Common myeloid progenitor, CD34-positive (primary cell): ENCODE measurements at regions not wholly inside any gene's neighbourhood (a gene's known extent, or its start where the extent isn't known, plus 50 kb on each side); places are given as distances from the start of the nearest gene placed in this dataset.
"Not testable (repeated sequence)": the region's sequence is repeated elsewhere in the genome, so short reads cannot be mapped to it uniquely, and the experiment has no call there.

Experiments used
- CTCF ChIA-PET: fragments of 350-600 bp; sonication (Branson Sonifier 250); formaldehyde crosslinking; loops from one replicate; lab custom pipeline; 2021; ENCODE audit warnings: antibody characterized with exemption; lab: Charles Lee
- POLR2A ChIA-PET: fragments of 350-600 bp; sonication (Branson Sonifier 250); formaldehyde crosslinking; loops from one replicate; lab custom pipeline; 2021; ENCODE audit warnings: antibody characterized with exemption; lab: Charles Lee
- DNase-seq, 3 donors: peaks; one replicate each; pipeline versions ENCODE4 v3.0.0 to v3.0.0-alpha.2; 2013
- H3K27ac ChIP-seq, 2 experiments: 1 replicate in 1 of 2; 2 replicates in 1 of 2; pipeline ENCODE4 v1.7.0; 2013; ENCODE audit warnings: inconsistent platforms in 2 of 2, low read length in 2 of 2, mild to moderate bottlenecking in 2 of 2, low read depth in 1 of 2, moderate library complexity in 1 of 2; ENCODE audit not compliant: severe bottlenecking in 2 of 2, insufficient read depth in 1 of 2, poor library complexity in 1 of 2
- H3K27me3 ChIP-seq, 5 experiments: replicated peaks in 2 of 5; 1 replicate in 3 of 5; 2 replicates in 2 of 5; pipeline versions ENCODE4 v1.6.1 to v1.7.0; 2013; ENCODE audit warnings: low read length in 4 of 5, mild to moderate bottlenecking in 2 of 5, moderate library complexity in 2 of 5, inconsistent platforms in 1 of 5; ENCODE audit not compliant: insufficient read depth in 5 of 5, control insufficient read depth in 4 of 5
- H3K36me3 ChIP-seq, 4 experiments: 1 replicate in 2 of 4; 2 replicates in 2 of 4; pipeline versions ENCODE4 v1.6.1 to v1.7.0; 2013; ENCODE audit warnings: low read length in 3 of 4, control low read depth in 1 of 4, mild to moderate bottlenecking in 1 of 4; ENCODE audit not compliant: control insufficient read depth in 4 of 4, insufficient read depth in 4 of 4
- H3K4me1 ChIP-seq, 4 experiments: 1 replicate in 3 of 4; 2 replicates in 1 of 4; pipeline versions ENCODE4 v1.6.1 to v1.7.1; 2013; ENCODE audit warnings: low read length in 3 of 4, mild to moderate bottlenecking in 3 of 4, control low read depth in 1 of 4, inconsistent platforms in 1 of 4, moderate library complexity in 1 of 4; ENCODE audit not compliant: control insufficient read depth in 4 of 4, insufficient read depth in 4 of 4; ENCODE audit errors: control extremely low read depth in 1 of 4
- H3K4me3 ChIP-seq, 7 experiments: 1 replicate in 4 of 7; 2 replicates in 3 of 7; pipeline versions ENCODE4 v1.5.1 to v1.7.0; 2013; ENCODE audit warnings: mild to moderate bottlenecking in 7 of 7, low read length in 6 of 7, moderate library complexity in 6 of 7, inconsistent platforms in 2 of 7, low read depth in 2 of 7, control low read depth in 1 of 7; ENCODE audit not compliant: insufficient read depth in 4 of 7, control insufficient read depth in 1 of 7; ENCODE audit errors: extremely low read depth in 1 of 7
- H3K9me3 ChIP-seq, 5 experiments: 1 replicate in 4 of 5; 2 replicates in 1 of 5; pipeline versions ENCODE4 v1.6.1 to v1.7.1; 2013; ENCODE audit warnings: low read length in 4 of 5, mild to moderate bottlenecking in 2 of 5, inconsistent platforms in 1 of 5, low read depth in 1 of 5, moderate library complexity in 1 of 5; ENCODE audit not compliant: control insufficient read depth in 4 of 5, insufficient read depth in 2 of 5; ENCODE audit errors: control extremely low read depth in 1 of 5
- WGBS: methylation state at CpG from one replicate; pipeline ENCODE4 v1.1.5; 2013; ENCODE audit not compliant: insufficient coverage; 5-methylcytosine and 5-hydroxymethylcytosine counted together

DNA sequence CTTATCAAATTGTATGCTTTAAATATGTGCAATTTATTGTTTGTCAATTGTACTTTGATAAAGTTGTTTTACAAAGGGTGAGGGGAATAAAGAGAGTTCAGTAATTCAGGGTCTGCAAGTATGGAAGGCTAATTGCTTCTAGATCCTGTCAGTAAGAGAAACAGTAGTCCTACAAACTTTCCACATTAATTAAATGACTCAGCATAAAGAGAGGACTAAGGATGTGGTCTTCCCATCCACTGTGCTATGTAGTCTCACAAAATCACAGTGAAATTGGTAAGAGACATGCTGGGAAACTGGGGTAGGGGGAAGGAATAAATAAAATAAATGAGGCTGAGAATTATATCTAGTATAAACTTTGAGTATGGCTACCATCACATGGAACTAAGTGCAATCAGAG is 130.2 kb upstream of the PKP2 start:
- POLR2A ChIA-PET: no interaction called here
- CTCF ChIA-PET: no interaction called here
- no peaks in the 10 kb centered on the region for H3K27me3 ChIP-seq
- H3K9me3 ChIP-seq: peaks cover 0 to 3% (median 3%) of the 10 kb centered on the region in 5 experiments
- no peak overlapping the region for H3K27ac ChIP-seq
- H3K4me3 ChIP-seq: no peak overlapping the region
- H3K4me1 ChIP-seq: no peaks in the 10 kb centered on the region
- no peaks in the 10 kb centered on the region for H3K36me3 ChIP-seq
- no peak for DNase-seq

DNA sequence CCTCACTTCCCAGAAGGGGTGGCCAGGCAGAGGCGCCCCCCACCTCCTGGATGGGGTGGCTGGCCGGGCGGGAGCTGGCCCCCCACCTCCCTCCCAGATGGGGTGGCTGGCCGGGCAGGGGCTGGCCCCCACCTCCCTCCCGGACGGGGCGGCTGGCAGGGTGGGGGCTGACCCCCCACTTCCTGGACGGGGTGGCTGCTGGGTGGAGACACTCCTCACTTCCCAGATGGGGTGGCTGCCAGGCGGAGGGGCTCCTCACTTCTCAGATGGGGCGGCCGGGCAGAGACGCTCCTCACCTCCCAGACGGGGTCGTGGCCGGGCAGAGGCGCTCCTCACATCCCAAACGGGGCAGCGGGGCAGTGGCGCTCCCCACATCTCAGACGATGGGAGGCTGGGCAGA is 126.1 kb upstream of the PKP2 start:
- H3K4me3 ChIP-seq, H3K4me1 ChIP-seq, CTCF ChIA-PET, H3K9me3 ChIP-seq, POLR2A ChIA-PET, H3K36me3 ChIP-seq, H3K27me3 ChIP-seq, H3K27ac ChIP-seq, DNase-seq: not testable (repeated sequence)
- 93% methylated on average over 9 of the region's 20 CpGs for WGBS

DNA sequence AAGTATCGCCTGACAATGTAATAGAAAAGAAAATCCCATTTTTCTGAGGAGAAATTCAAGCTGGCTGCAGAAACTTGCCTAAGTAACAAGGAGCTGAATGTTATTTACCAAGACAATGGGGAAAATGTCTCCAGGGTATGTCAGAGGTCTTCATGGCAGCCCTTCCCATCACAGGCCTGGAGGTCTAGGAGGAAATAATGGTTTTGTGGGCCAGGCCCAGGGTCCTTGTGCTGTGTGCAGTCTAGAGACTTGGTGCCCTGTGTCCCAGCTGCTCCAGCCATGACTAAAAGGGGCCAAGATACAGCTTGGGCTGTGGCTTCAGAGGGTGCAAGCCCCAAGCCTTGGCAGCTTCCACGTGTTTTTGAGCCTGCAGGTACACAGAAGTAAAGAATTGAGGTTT is 120.5 kb upstream of the PKP2 start:
- H3K27me3 ChIP-seq, H3K36me3 ChIP-seq, DNase-seq, POLR2A ChIA-PET, H3K27ac ChIP-seq, CTCF ChIA-PET, H3K4me1 ChIP-seq, H3K4me3 ChIP-seq: not testable (repeated sequence)
- H3K9me3 ChIP-seq: peaks cover 0 to 13% (median 4%) of the 10 kb centered on the region in 5 experiments
- 50% methylated on average over 2 of the region's 2 CpGs for WGBS

DNA sequence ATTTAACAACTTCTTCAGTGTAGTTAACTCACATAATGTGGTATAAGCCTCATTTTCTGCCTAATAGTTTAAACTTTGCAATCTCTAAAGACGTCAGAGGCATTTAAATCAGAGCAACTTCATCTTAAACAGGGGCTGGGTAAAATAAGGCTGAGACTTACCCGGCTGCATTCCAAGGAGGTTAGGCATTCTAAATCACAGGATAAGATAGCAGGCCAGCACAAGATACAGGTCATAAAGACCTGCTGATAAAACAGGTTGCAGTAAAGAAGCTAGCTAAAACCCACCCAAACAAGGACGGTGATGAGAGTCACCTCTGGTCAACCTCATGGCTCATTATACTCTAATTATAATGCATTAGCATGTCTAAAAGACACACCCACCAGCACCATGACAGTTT is 115.6 kb upstream of the PKP2 start:
- no peaks in the 10 kb centered on the region for H3K36me3 ChIP-seq

GRCh38 chr12:33006106-33006505 is 109.5 kb upstream of the PKP2 start:
- POLR2A ChIA-PET: no interaction called here

More for the DNA sequence above, 115.6 kb upstream of the PKP2 start:
- no peaks in the 10 kb centered on the region for H3K27me3 ChIP-seq
- H3K27ac ChIP-seq: no peak overlapping the region
- ChIA-PET CTCF (no interaction called here), POLR2A (no interaction called here)
- DNase-seq: no peak
- no peak overlapping the region for H3K4me3 ChIP-seq
- no peaks in the 10 kb centered on the region for H3K4me1 ChIP-seq
- WGBS: 88% methylated on average over 1 of the region's 3 CpGs
- peaks cover 0 to 6% (median 2%) of the 10 kb centered on the region in 5 experiments for H3K9me3 ChIP-seq

GRCh38 chr12:33000016-33000415 is 103.4 kb upstream of the PKP2 start:
- Histone ChIP-seq H3K36me3 (no peaks in the 10 kb centered on the region), H3K4me3 (no peak overlapping the region), H3K4me1 (no peaks in the 10 kb centered on the region), H3K27me3 (no peaks in the 10 kb centered on the region), H3K9me3 (no peaks in the 10 kb centered on the region), H3K27ac (no peak overlapping the region)
- DNase-seq: no peak
- 100% methylated on average over 1 of the region's 2 CpGs for WGBS
- ChIA-PET CTCF (no interaction called here), POLR2A (no interaction called here)

More at GRCh38 chr12:33006106-33006505, 109.5 kb upstream of the PKP2 start:
- H3K36me3 ChIP-seq: no peaks in the 10 kb centered on the region
- H3K27ac ChIP-seq: no peak overlapping the region
- DNase-seq: no peak
- H3K4me1 ChIP-seq: no peaks in the 10 kb centered on the region
- 67% methylated on average over 1 of the region's 1 CpG for WGBS
- no peak overlapping the region for H3K4me3 ChIP-seq
- no peaks in the 10 kb centered on the region for H3K27me3 ChIP-seq
- CTCF ChIA-PET: no interaction called here
- no peaks in the 10 kb centered on the region for H3K9me3 ChIP-seq

GRCh38 chr12:32997471-32997870 is 100.9 kb upstream of the PKP2 start:
- Histone ChIP-seq H3K4me1 (no peaks in the 10 kb centered on the region), H3K9me3 (no peaks in the 10 kb centered on the region), H3K36me3 (no peaks in the 10 kb centered on the region), H3K27me3 (no peaks in the 10 kb centered on the region), H3K27ac (no peak overlapping the region), H3K4me3 (no peak overlapping the region)
- no peak for DNase-seq
- ChIA-PET POLR2A (no interaction called here), CTCF (no interaction called here)
- WGBS: 73% methylated on average over 4 of the region's 8 CpGs
